Stimulated activated effector memory CD8-positive, alpha-beta T cell treated with anti-CD3 and anti-CD28 coated beads, Interleukin-12 subunit alpha, Interleukin-12 subunit beta, amount 100 ng/mL, for 72 hours (primary cell): ENCODE measurements at regions not wholly inside any gene's neighbourhood (a gene's known extent, or its start where the extent isn't known, plus 50 kb on each side); places are given as distances from the start of the nearest gene placed in this dataset.

Experiments used
- ATAC-seq: fragments of 150-1000 bp; cut with Tn5 transposase; 2 replicates; pipeline ENCODE4 v1.10.0; 2021
- DNase-seq, 2 donors: peaks; one replicate each; pipeline ENCODE4 v3.0.0; 2021 to 2022; ENCODE audit warnings: low spot score in 2 of 2
- H3K27ac Mint-ChIP-seq: one replicate; pipeline ENCODE4 v1.8.0; 2022; ENCODE audit warnings: mild to moderate bottlenecking, mixed read lengths
- H3K36me3 Mint-ChIP-seq: one replicate; pipeline ENCODE4 v1.8.0; 2022; ENCODE audit warnings: mild to moderate bottlenecking, mixed read lengths
- H3K4me1 Mint-ChIP-seq: one replicate; pipeline ENCODE4 v1.8.0; 2022; ENCODE audit warnings: mixed read lengths
- H3K4me3 Mint-ChIP-seq: one replicate; pipeline ENCODE4 v1.8.0; 2022; ENCODE audit warnings: mild to moderate bottlenecking, mixed read lengths
- H3K9me3 Mint-ChIP-seq: one replicate; pipeline ENCODE4 v1.8.0; 2022; ENCODE audit warnings: mixed read lengths

DNA sequence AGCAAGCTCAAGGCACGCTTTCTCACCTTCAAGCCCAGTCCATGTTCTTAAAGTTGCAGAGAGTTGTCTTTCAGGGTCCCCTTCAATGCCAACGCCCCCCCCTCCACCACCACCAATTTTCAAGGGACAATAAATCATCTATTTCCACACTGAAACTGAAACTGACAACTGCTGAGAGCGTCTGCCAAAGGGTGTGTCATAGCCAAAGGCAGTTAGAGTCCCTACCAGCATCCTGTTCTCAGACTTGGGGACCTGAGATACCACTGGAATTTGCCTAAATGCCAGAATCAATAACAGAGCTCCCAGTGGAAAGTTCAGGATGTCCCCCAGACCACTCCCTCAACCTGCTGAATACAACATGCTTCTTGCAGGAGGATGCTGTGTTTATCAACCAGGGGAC is 133.2 kb upstream of the SOX9 start:
- no peak for ATAC-seq

DNA sequence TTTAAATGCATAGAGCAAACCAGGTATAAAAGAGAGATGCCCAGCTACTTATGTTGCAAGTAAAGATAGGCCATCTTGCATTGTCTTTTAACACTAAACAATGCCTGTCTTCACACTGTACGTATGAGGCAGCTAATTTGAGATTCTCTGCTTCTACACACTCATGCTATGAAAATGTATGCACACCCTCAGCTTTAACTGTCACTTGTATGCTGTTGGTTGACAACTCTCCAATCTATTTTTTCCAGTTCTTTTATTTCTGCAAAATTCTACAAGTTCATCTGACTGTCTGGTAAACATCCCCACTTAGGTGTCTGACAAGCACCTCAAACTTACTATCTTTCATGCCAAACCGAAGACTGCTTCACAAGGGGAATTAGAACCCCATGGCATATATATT is 131.7 kb upstream of the SOX9 start:
- Mint-ChIP-seq H3K36me3 (no peaks in the 10 kb centered on the region), H3K4me3 (no peak overlapping the region), H3K9me3 (peaks cover 3% of the 10 kb centered on the region), H3K27ac (no peak overlapping the region), H3K4me1 (no peaks in the 10 kb centered on the region)
- DNase-seq (no peak), ATAC-seq (no peak)

More for the DNA sequence above, 133.2 kb upstream of the SOX9 start:
- Mint-ChIP-seq H3K4me1 (no peaks in the 10 kb centered on the region), H3K4me3 (no peak overlapping the region), H3K27ac (no peak overlapping the region), H3K36me3 (no peaks in the 10 kb centered on the region), H3K9me3 (peaks cover 3% of the 10 kb centered on the region)
- no peak for DNase-seq

DNA sequence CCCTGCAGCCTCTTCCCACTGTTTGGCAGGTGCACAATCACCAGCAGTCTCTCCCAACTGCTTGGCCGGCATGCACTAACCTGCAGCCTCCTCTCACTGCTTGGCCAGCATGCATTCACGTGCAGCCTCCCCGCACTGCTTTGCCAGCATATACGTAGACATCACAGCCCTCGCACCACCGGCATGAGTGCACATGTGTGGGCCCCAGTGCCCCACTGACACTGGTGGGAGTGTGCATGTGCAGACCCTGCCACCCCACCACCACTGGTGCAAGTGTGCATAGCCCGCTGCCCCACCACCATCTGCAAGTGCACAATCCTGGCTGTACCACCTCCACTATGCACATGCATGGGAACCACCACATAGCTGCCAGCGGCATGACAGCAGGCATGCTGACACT is 127.5 kb upstream of the SOX9 start:
- Mint-ChIP-seq H3K9me3 (peaks cover 3% of the 10 kb centered on the region), H3K4me1 (no peaks in the 10 kb centered on the region), H3K4me3 (no peak overlapping the region), H3K36me3 (no peaks in the 10 kb centered on the region), H3K27ac (no peak overlapping the region)
- ATAC-seq (no peak), DNase-seq (no peak)

- DNase-seq (no peak), ATAC-seq (no peak)
- Mint-ChIP-seq H3K4me1 (no peaks in the 10 kb centered on the region), H3K4me3 (no peak overlapping the region), H3K27ac (no peak overlapping the region), H3K9me3 (no peaks in the 10 kb centered on the region), H3K36me3 (no peaks in the 10 kb centered on the region)
Measured at GRCh38 chr17:71995590-71995989, 125.2 kb upstream of the SOX9 start.

DNA sequence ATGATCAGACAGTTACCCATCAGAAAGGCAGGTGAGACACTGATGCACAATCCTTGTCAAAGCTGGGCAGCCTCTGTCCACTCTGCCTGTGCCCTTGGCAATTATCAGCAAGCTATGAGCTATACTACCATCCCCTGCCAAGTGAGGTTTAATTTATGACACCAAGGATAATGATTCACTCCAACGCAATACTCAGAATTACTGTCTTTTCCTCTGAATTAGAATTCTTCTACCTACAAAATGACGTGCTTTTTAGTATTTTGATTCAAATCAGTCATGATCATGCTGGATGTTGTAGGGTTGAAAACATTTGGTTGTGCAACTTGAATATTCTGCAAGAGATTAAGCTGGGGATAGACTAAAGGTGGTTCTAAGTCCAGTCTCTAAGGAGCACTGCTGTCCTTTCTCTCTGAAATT is 116.8 kb upstream of the SOX9 start:
- DNase-seq = no peak
- no peak for ATAC-seq
- Mint-ChIP-seq H3K4me3 (no peak overlapping the region), H3K36me3 (no peaks in the 10 kb centered on the region), H3K9me3 (peaks cover 4% of the 10 kb centered on the region), H3K27ac (no peak overlapping the region), H3K4me1 (no peaks in the 10 kb centered on the region)

DNA sequence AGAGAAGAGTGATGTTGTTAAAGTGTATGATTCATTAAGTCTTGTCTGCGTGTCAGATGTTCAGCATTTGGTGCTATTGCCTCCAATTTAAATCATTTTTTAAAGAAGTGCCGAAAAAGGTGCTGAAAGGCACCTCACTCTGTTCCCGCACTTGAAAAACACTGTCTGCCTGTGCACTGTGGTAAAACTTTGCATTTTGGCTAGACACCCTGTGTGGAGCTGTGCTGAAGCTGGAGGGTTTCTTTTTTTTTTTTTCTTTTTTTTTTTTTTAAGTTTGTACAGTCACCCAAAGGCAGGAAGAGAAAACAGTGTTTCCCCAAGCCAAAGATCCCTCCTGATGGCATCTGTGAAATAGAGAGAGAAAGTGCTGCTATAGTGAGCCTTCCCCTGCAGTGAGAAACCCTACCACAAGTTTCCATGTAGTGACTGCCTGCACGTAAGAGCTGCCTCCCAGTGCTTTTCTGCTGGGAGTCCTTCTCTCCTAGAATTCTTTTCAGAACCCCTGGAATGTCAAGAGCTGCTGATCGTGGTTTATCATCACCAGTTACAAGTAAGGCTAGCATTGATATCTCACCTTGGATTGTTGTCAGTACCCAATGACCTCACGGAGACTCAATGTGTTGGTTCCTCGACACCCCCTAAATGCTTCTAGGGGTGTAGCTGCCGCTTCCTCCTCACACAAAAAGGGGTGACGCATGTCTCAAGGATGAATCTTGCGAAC is 116.0 kb upstream of the SOX9 start:
- Mint-ChIP-seq H3K4me1 (no peaks in the 10 kb centered on the region), H3K9me3 (peaks cover 4% of the 10 kb centered on the region), H3K36me3 (no peaks in the 10 kb centered on the region), H3K27ac (no peak overlapping the region), H3K4me3 (no peak overlapping the region)
- ATAC-seq = no peak
- DNase-seq = no peak

DNA sequence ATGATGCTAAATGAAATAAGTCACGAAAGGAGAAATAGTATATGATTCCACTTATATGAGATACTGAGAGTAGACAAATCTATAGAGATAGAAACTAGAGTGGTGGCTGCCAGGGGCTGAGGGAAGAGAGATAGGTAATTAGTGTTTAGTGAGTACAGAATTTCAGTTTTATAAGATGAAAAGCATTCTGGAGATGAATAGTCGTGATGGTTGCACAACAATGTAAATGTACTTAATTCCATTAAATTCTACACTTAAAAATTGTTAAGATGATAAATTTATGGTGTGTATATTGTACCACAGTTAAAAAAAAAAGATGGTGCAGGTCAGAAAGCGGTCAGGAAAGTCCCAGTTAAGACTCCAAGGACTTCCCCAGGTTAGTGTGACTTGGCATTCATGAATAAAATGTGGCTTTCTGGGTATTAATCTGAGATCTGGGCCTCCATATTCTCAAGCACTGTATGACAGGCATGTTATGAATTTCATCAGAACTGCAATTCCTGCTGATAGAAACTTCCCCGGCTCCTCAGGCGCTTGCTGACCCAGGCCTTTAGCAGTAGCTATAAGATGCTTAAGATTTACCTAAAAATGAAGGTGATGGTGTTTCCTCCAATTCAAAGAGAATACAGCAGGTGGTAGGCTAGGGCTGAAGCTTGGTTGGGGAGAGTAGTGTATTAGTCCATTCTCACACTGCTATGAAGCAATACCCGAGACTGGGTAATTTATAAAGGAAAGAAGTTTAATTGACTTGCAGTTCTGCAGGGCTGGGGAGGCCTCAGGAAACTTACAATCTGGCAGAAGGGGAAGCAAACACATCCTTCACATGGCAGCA is 115.3 kb upstream of the SOX9 start:
- H3K4me3 Mint-ChIP-seq = no peak overlapping the region
- no peak for ATAC-seq
- no peak overlapping the region for H3K27ac Mint-ChIP-seq
- no peaks in the 10 kb centered on the region for H3K4me1 Mint-ChIP-seq
- DNase-seq = no peak
- no peaks in the 10 kb centered on the region for H3K36me3 Mint-ChIP-seq
- H3K9me3 Mint-ChIP-seq = peaks cover 4% of the 10 kb centered on the region

GRCh38 chr17:72008236-72008876 is 112.5 kb upstream of the SOX9 start:
- H3K36me3 Mint-ChIP-seq = no peaks in the 10 kb centered on the region
- no peak overlapping the region for H3K27ac Mint-ChIP-seq
- peaks cover 6% of the 10 kb centered on the region for H3K9me3 Mint-ChIP-seq
- no peaks in the 10 kb centered on the region for H3K4me1 Mint-ChIP-seq
- no peak overlapping the region for H3K4me3 Mint-ChIP-seq
- ATAC-seq (no peak), DNase-seq (no peak)

- Mint-ChIP-seq H3K4me1 (no peaks in the 10 kb centered on the region), H3K36me3 (no peaks in the 10 kb centered on the region), H3K9me3 (peaks cover 2% of the 10 kb centered on the region), H3K27ac (no peak overlapping the region), H3K4me3 (no peak overlapping the region)
- ATAC-seq (no peak), DNase-seq (no peak)
Measured at GRCh38 chr17:72011561-72011960, 109.3 kb upstream of the SOX9 start.

DNA sequence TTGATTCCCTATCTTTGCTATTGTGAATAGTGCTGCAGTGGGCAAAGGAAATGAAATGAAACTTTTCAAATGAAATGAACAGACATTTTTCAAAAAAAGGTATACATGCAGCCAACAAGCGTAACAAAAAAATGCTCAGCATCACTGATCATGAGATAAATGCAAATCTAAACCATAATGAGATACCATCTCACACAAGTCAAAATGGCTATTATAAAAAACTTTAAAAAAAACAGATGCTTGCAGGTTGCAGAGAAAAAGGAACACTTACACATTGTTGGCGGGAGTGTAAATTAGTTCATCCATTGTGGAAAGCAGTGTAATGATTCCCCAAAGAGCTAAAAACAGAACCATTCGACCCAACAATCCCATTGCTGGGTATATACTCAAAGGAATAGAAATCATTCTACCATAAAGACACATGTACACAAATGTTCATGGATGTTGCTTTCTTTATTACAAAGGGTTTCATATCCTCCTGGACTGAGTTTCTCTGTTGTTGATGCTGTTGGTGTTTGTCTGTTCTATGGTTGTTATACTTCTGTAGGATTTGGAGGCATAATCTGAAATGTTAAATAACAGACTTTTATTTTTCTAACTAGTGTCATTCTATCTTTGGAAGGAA is 99.3 kb upstream of the SOX9 start:
- Mint-ChIP-seq H3K4me3 (no peak overlapping the region), H3K36me3 (no peaks in the 10 kb centered on the region), H3K4me1 (no peaks in the 10 kb centered on the region), H3K9me3 (peaks cover 5% of the 10 kb centered on the region), H3K27ac (no peak overlapping the region)
- ATAC-seq (no peak), DNase-seq (no peak)

DNA sequence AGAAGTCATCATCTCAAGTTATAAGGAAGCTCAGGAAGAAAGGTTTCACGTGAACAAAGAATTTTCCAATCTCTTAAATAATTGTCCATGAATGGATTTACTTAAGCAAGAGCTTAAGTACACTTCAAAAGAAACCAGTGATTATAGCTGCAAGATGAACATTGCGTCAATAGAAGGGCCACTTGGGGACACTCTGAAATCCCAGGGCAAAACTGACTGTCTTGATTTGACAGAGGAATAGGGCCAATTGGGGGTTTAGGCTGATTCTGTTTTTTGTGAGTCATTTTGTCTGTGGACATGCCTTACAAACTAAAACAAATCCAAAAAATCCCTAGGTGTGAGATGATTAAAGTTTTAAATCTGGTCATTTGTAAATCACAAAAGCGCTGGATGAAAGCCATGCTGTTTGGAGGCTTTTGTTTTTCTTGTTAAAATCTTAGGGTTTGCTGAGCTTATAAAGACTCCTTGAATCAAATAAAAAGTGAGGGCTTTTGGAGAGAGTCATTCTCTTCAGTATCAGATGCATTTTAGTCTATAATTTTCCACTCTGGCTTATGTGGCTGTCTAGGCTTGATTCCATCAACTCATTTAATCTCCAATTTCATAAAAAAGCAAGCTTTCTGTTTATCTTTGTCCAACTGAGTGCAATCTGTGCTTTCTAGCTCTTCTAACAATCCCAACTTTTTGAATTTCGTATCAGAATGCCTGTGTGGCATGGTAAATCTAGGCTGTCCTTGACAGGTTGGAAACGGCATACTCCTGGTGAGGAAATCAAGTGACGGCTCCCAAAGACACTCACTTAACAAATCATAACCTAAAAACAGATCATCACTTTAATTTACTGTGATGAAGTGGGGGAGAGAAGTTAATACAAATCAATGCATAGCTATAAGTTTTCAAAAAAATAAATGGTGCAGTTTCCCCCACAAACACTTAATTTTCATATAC is 98.2 kb upstream of the SOX9 start:
- Mint-ChIP-seq H3K4me3 (no peak overlapping the region), H3K4me1 (no peaks in the 10 kb centered on the region), H3K36me3 (no peaks in the 10 kb centered on the region), H3K9me3 (peaks cover 5% of the 10 kb centered on the region), H3K27ac (no peak overlapping the region)
- ATAC-seq = no peak
- no peak for DNase-seq

- DNase-seq (no peak), ATAC-seq (no peak)
- Mint-ChIP-seq H3K36me3 (no peaks in the 10 kb centered on the region), H3K27ac (no peak overlapping the region), H3K9me3 (peaks cover 3% of the 10 kb centered on the region), H3K4me1 (no peaks in the 10 kb centered on the region), H3K4me3 (no peak overlapping the region)
Measured at GRCh38 chr17:72024457-72024856, 96.4 kb upstream of the SOX9 start.

GRCh38 chr17:72025113-72025512 is 95.7 kb upstream of the SOX9 start:
- H3K4me3 Mint-ChIP-seq = no peak overlapping the region
- ATAC-seq (no peak), DNase-seq (no peak)
- H3K36me3 Mint-ChIP-seq = no peaks in the 10 kb centered on the region
- no peak overlapping the region for H3K27ac Mint-ChIP-seq
- H3K4me1 Mint-ChIP-seq = no peaks in the 10 kb centered on the region
- H3K9me3 Mint-ChIP-seq = peaks cover 3% of the 10 kb centered on the region

- DNase-seq (peak in 1 of 2 donors; percentile 48), ATAC-seq (peak; percentile 50)
- H3K4me3 Mint-ChIP-seq = peak overlapping the region; percentile 54
- H3K36me3 Mint-ChIP-seq = no peaks in the 10 kb centered on the region
- H3K27ac Mint-ChIP-seq = no peak overlapping the region
- peaks cover 3% of the 10 kb centered on the region for H3K9me3 Mint-ChIP-seq
- peaks cover 11% of the 10 kb centered on the region for H3K4me1 Mint-ChIP-seq
Measured at GRCh38 chr17:72030067-72030899, 90.5 kb upstream of the SOX9 start.
